HCT116 (cell line): ENCODE measurements at regions not wholly inside any gene's neighbourhood (a gene's known extent, or its start where the extent isn't known, plus 50 kb on each side); places are given as distances from the start of the nearest gene placed in this dataset.

Source experiments
- CTCF ChIP-seq, 3 experiments: fragments of 200-600 bp in 1 of 3; sonication (generic) in 1 of 3; IDR thresholded peaks in 2 of 3; conservative IDR thresholded peaks in 1 of 3; 2 replicates each; pipeline ENCODE4 v1.5.1; 2012 to 2017; ENCODE audit warnings: low read depth in 2 of 3, low read length in 2 of 3, antibody characterized with exemption in 1 of 3, borderline replicate concordance in 1 of 3, control low read depth in 1 of 3, mild to moderate bottlenecking in 1 of 3, mixed read lengths in 1 of 3, mixed run types in 1 of 3, moderate library complexity in 1 of 3; ENCODE audit not compliant: insufficient read depth in 1 of 3
- EZH2 ChIP-seq: fragments of 200-600 bp; sonication (generic); IDR thresholded peaks from 2 replicates; pipeline ENCODE4 v1.6.1; 2017; ENCODE audit warnings: antibody characterized with exemption, mixed run types
- EZH2phosphoT487 ChIP-seq: fragments of 200-600 bp; IDR thresholded peaks from 2 replicates; pipeline ENCODE4 v1.6.1; 2018; ENCODE audit warnings: antibody characterized with exemption, borderline replicate concordance
- JUND ChIP-seq: IDR thresholded peaks from 2 replicates; pipeline ENCODE4 v1.6.1; 2012
- MAX ChIP-seq: IDR thresholded peaks from 2 replicates; pipeline ENCODE4 v1.6.1; 2012
- POLR2A ChIP-seq: IDR thresholded peaks from 2 replicates; pipeline ENCODE4 v1.7.0; 2011; ENCODE audit warnings: borderline replicate concordance; ENCODE audit not compliant: insufficient read depth, insufficient read length; ENCODE audit errors: extremely low read depth
- POLR2AphosphoS5 ChIP-seq: IDR thresholded peaks from 2 replicates; pipeline ENCODE4 v1.6.1; 2011; ENCODE audit warnings: mild to moderate bottlenecking, low read depth, low read length, moderate library complexity
- REST ChIP-seq: IDR thresholded peaks from 2 replicates; pipeline ENCODE4 v1.6.1; 2012; ENCODE audit warnings: low read depth
- SIN3A ChIP-seq: IDR thresholded peaks from 2 replicates; pipeline ENCODE4 v1.6.1; 2012; ENCODE audit warnings: low read depth
- SP1 ChIP-seq: IDR thresholded peaks from 2 replicates; pipeline ENCODE4 v1.6.1; 2012; ENCODE audit warnings: low read depth
- SRF ChIP-seq: IDR thresholded peaks from 2 replicates; pipeline ENCODE4 v1.6.1; 2012; ENCODE audit warnings: low read depth
- TCF7L2 ChIP-seq: IDR thresholded peaks from 2 replicates; pipeline ENCODE4 v1.7.0; 2011; ENCODE audit warnings: borderline replicate concordance, inconsistent platforms; ENCODE audit not compliant: insufficient read depth, insufficient read length; ENCODE audit errors: extremely low read depth
- ZBTB33 ChIP-seq: IDR thresholded peaks from 2 replicates; pipeline ENCODE4 v1.6.1; 2011; ENCODE audit warnings: mild to moderate bottlenecking, low read length, moderate library complexity; ENCODE audit not compliant: insufficient replicate concordance; ENCODE audit errors: extremely low read depth

GRCh38 chr5:117299936-117300328 is 725.3 kb upstream of the SEMA6A start:
- no peak for TF ChIP-seq POLR2A
- TF ChIP-seq CTCF (IDR thresholded peaks at IDR 0.05 in 2 of 3, conservative IDR thresholded peaks at IDR 0.05 in 1 of 3; ENCODE audit: borderline replicate concordance in 1 of 3, insufficient read depth in 1 of 3, low read depth in 2 of 3, low read length in 2 of 3): no peak
- TF ChIP-seq JUND: no peak
- TF ChIP-seq EZH2phosphoT487: no peak
- TF ChIP-seq MAX: no peak
- TF ChIP-seq SRF: no peak
- no peak for TF ChIP-seq TCF7L2
- TF ChIP-seq POLR2AphosphoS5: no peak
- TF ChIP-seq REST: no peak
- TF ChIP-seq SIN3A: no peak
- TF ChIP-seq EZH2: no peak
- no peak for TF ChIP-seq ZBTB33
- no peak for TF ChIP-seq SP1
